ENCODE measurements at regions not wholly inside any gene's neighbourhood (a gene's known extent, or its start where the extent isn't known, plus 50 kb on each side); places are given as distances from the start of the nearest gene placed in this dataset.
"Not testable (repeated sequence)": the region's sequence is repeated elsewhere in the genome, so short reads cannot be mapped to it uniquely, and the experiment has no call there.

DNA sequence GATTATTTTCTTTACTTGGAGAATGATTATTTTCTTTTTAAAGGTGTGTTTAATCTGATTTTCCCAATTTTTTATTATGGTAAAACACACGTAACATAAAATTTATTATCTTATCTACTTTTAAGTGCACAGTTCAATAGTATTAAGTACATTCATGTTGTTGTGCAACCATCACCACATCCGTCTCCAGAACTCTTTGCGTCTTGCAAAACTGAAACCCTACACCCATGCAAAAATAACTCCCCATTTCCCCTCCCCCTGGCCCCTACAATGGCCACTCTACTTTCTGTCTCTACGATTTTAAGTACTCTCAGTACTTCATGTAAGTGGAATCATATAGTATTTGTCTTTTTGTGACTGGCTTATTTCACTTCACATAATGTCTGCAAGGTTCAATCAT is 230.7 kb downstream of the SATB1 start:
- no peak for DNase-seq (ENCODE audit: low read depth in 1 of 2, low spot score in 1 of 2)

DNA sequence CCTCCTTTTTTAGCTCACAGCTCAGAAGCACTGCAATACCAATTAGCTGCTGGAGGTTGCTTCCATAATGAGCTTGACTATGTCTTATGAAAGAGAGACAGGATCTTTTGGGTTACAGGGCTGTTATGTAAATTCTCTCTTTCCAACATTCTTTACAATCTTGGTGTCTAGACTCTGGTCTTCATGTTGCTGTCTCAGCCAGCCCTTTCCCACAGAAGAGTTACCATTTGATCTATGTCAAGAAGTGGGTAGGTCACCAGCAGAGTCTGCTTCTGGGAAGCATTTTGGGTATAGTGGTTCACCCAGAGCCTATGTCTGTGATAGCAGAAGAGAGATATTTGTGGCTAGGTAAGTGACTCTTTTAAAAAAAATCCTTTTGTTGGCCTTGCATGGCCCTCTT is 234.5 kb downstream of the SATB1 start:
- no peak for DNase-seq (ENCODE audit: low read depth in 1 of 2, low spot score in 1 of 2)

DNA sequence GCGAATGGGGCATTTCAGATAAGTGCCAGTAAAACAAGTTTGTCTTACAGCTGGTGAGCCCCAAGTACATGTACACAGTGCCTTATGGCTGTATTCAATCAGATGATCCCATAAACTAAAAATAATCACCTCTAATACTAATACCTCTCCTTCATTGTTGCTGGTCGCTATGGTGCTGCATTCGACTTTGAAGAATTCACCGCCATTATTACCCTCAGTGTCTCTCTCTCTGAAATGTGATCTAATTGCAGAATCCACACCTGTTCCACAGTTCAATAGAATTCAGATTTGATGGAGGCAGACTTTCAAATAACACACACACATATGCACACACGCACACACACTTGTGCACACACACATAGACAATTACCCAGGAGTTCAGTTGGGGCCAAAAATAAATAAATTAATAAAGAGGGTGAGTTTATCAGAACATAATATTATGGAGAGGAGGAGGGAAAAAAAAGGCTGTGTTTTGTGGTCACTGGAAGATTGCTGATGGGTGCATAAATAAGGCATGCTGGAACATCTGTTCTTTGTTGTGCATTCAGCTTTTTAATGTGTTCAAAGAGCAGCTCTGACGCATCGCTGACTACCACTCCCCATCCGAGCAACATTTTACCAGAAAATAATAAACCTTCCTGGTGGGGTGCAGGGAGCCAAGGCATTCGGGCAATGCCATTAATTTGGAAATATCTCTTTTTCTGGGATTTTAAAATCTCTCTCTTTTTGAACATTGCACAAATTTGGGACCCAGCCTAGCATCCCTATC is 235.7 kb downstream of the SATB1 start:
- no peak for DNase-seq (ENCODE audit: low read depth in 1 of 2, low spot score in 1 of 2)

DNA sequence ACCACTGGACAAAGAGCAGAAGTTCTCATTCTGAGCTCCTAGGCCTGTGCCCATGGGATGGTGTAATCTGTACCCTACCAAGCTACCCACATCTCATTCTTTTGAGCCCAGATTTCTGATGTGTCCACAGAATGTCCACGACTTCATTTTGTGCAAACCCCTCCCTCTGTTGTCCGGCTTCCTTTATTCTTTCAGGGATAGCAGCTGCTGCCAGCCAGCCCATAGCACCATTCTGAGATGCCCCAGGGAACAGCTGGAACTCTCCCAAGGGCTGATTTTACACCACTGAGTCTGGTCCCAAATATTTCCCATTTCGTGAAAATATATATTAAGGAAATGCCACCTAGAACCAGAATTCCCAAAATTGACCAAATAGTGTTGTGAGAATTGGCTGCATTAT is 236.6 kb downstream of the SATB1 start:
- no peak for DNase-seq (ENCODE audit: low read depth in 1 of 2, low spot score in 1 of 2)

DNA sequence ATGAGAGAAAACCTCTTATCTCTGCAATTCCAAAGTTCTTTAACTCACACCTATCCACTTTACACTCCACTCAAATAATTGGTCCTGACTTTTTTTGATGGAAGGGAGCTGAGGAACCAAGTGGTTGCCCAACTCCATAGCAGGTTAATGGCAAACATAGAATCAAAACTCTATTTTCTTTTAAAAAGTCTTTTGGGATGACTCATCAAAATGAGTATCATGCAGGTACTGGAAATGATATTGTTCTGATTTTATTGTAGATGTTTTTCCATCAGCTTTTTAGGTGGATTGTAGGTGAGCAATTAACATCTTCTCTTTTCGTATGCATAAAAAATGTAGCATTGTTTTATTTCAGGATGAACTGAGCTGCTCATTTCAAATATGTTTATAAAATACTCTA is 239.5 kb downstream of the SATB1 start:
- no peak for DNase-seq (ENCODE audit: low read depth in 1 of 2, low spot score in 1 of 2)

DNA sequence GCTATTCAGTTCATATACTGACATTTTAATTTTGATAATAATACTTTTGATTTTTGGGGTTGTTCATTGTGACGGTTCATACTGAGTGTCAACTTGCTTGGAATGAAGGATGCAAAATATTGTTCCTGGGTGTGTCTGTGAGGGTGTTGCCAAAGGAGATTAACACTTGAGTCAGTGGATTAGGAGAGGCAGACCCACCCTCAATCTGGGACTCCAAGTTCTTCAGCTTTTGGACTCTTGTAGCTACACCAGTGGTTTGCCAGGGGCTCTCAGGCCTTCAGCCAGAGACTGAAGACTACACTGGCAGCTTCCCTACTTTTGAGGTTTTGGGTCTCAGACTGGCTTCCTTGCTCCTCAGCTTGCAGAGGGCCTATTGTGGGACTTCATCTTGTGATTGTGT is 242.2 kb downstream of the SATB1 start:
- not testable (repeated sequence) for DNase-seq (ENCODE audit: low read depth in 1 of 2, low spot score in 1 of 2)

DNA sequence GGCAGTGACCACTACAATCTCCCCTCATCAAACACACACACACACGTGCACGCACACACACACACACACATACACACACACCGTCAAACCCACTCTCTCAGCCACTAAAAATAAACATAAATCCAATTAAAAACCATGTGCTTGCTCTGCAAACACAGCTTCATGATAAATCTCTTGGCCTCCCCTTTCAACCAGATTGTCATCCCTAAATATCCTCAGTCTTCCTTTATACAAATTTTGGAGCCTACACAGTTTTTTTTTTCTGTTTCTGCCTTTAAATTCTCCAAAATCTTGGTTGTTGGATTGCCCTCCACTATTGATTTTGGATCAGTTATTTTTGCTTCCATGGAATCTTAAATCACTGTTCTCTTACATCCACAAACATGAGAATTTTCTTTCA is 245.6 kb downstream of the SATB1 start:
- no peak for DNase-seq (ENCODE audit: low read depth in 1 of 2, low spot score in 1 of 2)

DNA sequence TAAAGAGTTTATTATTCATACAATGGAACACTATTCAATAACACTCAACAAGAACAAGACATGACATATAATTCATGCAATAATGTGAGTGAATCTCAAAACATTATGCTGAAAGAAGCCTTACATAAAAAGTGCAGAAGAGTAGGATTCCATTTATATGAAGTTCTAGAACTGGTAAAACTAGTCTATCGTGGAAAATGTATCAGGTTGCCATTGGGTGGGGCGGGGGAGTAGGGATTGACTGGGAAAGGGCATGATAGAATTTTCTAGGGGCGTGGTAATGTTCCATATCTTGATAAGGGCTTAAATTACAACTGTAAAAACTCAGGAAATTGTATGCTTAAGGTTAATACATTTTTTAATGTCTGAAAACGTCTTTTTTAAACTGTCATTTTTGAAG is 247.9 kb downstream of the SATB1 start:
- no peak for DNase-seq (ENCODE audit: low read depth in 1 of 2, low spot score in 1 of 2)

DNA sequence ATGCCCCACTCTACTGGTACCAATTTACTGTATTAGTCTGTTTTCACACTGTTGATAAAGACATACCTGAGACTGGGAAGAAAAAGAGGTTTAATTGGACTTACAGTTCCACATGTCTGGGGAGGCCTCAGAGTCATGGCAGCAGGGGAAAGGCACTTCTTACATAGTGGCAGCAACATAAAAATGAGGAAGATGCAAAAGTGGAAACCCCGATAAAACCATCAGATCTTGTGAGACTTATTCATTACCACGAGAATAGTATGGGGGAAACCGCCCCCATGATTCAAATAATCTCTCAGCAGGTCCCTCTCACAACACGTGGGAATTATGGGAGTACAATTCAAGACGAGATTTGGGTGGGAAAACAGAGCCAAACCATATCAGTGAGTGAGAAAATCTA is 251.2 kb downstream of the SATB1 start:
- DNase-seq (ENCODE audit: low read depth in 1 of 2, low spot score in 1 of 2) = not testable (repeated sequence)

DNA sequence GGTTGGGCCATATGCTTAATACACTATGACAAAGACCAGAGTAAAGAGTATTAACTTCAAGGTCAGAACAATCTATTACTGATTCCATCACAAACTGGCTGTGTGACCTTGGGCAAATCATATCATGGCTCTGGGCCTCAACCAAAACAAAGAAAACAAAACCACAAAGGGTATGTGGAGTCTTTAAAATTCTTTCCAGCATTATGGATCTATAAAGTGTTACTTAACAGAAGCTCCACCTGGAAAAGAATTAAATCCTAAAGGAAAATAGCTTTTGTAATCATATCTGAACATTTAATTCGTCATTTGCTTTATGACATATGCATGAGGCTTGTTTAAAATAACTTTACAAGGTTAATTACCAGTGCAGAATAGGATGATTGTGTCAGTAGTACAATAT is 265.5 kb downstream of the SATB1 start:
- DNase-seq (ENCODE audit: low read depth in 1 of 2, low spot score in 1 of 2) = no peak

DNA sequence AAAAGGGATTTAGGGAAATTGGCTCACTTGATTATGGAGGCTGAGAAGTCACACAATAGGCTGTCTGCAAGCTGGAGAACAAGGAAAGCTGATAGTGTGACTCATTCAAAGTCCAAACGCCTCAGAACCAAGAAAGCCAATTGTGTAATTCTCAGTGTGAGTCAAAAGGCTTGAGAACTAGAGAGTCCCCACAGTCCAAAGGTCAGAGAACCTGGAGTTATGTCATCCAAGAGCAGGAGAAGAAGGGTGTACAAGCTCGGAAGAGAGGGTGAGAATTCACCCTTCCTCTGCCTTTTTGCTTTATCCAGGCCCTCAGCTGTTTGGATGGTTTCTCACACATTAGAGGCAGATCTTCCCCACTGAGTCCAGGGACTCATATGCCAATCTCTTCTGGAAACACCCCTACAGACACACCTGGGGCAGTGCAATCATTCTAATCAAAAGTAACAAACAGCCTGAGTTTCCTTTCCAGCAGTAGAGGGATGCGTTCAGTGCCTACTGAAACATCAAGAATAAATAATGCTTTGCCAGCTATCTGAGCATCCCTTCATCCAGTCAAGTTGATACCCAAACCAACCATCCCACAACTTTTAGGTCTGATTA is 271.5 kb downstream of the SATB1 start:
- DNase-seq (ENCODE audit: low read depth in 1 of 2, low spot score in 1 of 2) = no peak

DNA sequence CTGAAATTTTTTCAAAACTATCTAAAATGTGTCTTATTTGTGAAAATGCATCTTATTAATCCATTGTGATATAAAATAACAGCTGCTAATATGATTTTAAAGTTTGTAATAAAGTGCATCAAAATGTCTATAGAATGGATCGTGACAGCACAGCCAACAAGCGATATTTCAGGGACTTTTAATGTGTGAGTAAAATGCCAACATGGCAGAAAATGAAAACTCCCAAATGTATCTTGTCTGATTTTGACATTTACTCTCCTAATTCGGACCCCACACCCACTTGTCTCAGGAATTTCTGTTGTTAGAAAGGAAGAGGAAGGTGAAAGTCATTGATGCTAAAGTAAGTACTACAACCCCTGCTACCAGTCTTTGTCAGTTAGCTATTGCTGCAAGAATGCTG is 273.9 kb downstream of the SATB1 start:
- no peak for DNase-seq (ENCODE audit: low read depth in 1 of 2, low spot score in 1 of 2)

DNA sequence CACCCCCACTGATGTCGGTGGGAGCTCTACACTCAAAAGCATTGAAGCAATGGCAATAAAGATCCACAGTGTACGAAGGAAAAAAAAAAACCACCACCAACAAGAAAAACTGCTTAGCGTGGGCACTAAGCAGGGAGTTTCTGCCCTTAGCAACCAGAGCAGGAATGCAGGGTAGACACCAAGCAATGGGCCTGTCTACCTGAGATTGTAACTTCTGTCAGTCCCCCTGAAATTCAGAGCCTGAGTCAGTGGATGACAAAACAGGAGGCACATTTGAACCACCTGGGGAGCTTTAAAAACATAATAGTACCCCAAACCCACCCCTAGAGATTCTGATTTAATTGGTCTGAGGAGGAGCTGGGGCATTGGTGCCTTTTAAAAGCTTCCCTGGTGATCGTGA is 275.2 kb downstream of the SATB1 start:
- DNase-seq (ENCODE audit: low read depth in 1 of 2, low spot score in 1 of 2) = no peak

DNA sequence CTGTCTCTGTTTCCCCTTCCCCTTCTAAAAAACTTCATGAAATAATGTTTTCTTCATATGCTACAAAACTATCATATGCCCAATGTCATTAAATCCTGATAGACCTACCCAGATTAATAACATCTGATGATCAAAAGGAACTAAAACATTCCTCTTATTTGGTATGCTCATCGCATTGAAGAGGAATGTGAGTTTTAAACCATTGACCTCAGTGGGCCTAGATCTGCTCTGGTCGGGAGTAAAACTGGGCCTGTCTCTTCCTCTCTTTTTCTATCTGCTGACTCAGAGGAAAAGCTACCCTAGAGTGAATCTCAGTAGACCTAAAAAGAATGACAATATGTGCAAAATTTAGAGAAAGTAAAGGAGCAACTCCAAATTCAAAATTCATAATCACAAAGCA is 275.8 kb downstream of the SATB1 start:
- DNase-seq (ENCODE audit: low read depth in 1 of 2, low spot score in 1 of 2) = no peak

DNA sequence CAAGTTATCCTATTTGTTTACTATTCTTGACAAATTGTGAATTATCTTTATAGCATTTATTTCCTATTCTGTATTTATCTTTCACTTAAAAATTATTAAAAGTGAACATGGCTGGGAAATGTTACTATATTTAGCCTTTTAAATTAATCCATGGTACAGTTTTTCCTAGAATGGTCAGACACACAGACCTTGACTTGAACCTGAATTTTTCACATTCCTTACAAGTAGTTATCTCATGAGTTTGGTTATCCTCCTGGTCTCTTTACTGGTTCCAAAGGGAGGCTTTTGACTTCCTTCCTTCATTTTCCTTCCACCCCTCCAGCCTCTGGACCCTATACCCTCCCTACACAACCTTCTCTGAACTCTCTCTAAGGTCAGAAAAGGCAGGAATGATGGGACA is 280.6 kb downstream of the SATB1 start:
- no peak for DNase-seq (ENCODE audit: low read depth in 1 of 2, low spot score in 1 of 2)

DNA sequence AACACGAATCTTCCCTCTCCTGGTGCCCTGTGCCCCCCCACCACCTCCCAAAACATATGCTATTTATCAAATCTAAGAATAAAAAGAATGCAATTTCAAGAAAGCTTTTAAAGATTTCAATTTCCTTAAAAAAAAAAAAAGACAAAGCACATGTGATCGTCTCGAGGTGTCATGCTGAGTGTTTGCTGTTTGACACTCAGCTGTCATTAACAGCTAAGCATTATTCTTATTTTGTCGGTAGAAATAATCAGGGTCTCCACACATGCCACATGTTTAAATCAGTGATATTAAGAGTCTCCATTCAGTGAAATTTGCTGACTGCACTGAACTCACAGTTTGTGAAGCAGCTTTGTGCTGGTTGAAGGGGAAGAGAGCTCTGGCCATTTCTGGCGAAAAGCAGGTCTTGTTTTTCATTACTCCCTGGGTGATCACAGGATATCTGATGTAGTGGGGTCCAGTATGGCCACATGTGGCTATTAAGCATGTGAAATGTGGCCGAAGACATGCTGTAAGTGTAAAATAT is 281.8 kb downstream of the SATB1 start:
- no peak for DNase-seq (ENCODE audit: low read depth in 1 of 2, low spot score in 1 of 2)

DNA sequence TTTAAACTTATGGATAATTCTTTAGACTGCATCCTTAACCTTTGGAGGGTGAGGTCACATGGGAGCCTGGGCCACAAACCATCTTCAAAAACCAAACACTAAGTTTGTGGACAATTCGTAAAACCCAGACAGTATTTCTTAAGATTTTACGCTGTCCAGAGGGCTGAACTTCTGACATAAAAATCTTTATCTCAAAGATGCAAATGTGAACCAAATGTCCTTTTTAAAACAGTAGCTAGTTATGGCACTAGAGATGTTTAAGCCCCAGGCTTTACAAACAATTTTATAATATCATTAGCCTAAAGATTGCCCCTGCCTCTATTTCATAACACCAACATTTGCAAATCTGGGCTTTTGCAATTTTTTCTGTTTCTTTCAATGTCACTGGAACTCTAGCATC is 287.2 kb downstream of the SATB1 start:
- no peak for DNase-seq (ENCODE audit: low read depth in 1 of 2, low spot score in 1 of 2)

DNA sequence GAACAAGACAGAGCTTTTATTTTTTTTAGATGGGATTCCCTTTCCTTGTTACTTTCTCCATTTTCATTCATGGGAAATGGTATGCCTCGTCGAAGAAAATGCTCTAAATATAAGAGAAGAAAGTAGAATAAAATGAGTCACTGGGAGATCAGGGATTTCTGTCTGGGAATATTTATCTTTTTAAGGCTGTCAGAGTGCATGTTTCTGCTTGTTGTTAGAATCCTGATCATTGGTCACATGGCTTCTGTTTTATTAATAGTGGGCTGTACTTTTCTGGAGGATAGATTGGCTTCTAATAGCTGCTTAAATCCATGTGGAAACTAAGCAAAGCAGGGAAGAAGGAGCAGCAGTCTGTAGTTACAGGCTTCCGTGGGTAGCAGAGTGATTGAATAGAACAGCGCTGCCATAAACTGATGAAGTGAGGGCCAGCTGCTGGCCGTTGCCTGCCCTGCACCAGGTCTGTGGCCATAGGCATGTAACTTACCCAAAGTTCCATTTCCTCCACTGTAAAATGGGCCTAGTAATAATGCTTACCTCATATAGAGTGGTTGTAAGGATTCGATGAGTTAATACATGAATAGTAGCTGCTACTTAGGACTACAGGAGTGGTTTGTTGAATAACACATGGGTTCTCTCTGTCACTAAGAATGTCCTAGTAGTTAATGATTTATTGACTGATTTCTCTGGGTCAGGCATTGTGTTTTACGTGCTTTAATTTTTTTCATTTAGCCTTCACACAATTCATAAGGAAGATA is 289.9 kb downstream of the SATB1 start:
- DNase-seq (ENCODE audit: low read depth in 1 of 2, low spot score in 1 of 2) = no peak

DNA sequence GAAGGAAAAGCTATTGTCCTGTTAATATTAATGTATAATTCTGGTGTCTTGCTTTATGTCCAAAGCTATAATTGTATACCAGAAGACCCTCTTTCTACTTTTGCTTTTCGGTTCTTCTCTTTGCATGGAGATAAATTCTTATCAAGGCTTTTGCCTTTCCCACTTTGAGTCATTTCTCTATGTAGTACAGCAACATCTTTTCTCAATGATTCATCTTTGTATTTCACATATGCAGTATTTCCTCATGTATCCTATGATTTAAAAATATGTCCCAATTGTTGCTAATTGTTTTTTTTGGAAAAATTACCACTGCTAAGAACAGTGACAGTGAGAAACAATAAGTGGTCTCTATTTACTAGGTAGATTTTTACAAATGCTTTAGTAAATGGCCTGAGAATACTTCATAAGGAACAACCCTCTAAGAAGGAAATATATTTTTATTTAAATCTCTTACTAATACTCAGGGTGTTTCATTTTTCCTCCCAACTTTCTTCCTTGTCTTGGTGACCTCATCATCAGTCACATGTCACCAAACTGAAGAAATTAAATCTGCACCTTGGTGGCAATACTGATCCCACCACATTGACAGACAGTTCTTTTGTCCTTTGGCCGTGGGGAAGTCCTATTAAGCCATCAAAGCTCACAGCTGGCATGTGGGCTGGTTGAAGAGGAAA is 290.6 kb downstream of the SATB1 start:
- DNase-seq (ENCODE audit: low read depth in 1 of 2, low spot score in 1 of 2) = no peak

DNA sequence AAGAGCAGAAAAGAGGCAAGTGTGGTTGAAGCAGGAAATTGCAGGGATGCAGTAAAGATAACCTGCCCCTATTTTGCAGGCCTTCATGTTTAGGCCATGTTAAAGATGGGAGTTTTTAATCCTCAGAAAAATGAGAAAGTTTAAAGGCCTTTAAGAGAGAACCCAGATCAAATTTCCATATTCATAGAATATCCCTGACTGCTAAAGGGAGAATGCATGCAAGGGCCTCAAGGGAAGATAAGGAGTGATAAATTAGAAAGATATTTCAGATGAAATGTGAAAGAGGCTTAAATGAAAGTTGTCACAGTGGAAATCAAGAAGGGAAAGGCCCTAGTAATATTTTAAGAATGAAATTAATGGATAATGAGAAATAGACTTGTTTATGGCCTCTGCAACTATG is 292.1 kb downstream of the SATB1 start:
- no peak for DNase-seq (ENCODE audit: low read depth in 1 of 2, low spot score in 1 of 2)

DNA sequence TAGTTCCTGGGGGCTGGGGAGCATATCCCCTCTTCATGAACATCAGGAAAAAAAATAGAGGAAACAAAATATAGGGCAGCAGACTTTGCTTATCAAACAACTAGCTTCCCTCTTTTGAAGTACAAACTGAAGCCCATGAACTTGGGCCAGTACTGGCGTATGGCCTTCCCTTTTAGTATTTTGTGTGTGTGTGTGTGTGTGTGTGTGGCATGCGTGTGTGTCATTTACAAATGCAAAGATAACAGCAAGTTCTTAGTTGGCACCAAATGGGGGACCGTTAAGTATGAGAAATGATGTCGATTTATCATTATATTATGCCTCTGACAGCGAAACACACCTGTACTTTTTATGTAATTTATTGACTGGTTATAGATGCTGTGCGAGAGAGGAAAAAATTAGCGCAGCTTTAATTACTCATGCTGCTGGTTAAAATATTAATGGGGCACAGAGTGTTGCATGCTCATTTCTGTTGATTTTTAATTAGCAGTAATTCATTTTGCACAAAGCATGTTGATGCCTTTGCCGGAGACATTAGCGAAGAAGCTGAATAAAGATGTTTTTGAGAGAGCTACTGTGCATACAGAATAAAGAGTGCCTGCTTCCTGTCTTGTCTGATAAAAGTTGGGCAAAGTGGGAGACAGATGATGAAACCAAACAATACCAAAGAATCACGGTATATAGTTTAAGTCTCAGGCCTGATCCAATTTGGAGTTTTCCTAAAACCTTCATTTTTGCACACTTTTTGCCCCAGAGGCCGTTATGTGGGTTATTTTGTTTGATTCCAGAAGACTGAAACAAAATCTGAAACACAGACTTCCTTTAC is 297.1 kb downstream of the SATB1 start:
- no peak for DNase-seq (ENCODE audit: low read depth in 1 of 2, low spot score in 1 of 2)

Measured in stimulated activated CD4-positive, alpha-beta T cell treated with anti-CD3 and anti-CD28 coated beads, Interleukin-15, amount 100 ng/mL, for 1 hour (primary cell).